Lung microvascular endothelial cell (primary cell): ENCODE measurements at regions not wholly inside any gene's neighbourhood (a gene's known extent, or its start where the extent isn't known, plus 50 kb on each side); places are given as distances from the start of the nearest gene placed in this dataset.
"Not testable (repeated sequence)": the region's sequence is repeated elsewhere in the genome, so short reads cannot be mapped to it uniquely, and the experiment has no call there.

Source experiments
- DNase-seq, 2 donors: peaks; one replicate each; pipeline versions ENCODE4 v3.0.0 to v3.0.0-alpha.2; 2010; ENCODE audit warnings: low read depth in 2 of 2

DNA sequence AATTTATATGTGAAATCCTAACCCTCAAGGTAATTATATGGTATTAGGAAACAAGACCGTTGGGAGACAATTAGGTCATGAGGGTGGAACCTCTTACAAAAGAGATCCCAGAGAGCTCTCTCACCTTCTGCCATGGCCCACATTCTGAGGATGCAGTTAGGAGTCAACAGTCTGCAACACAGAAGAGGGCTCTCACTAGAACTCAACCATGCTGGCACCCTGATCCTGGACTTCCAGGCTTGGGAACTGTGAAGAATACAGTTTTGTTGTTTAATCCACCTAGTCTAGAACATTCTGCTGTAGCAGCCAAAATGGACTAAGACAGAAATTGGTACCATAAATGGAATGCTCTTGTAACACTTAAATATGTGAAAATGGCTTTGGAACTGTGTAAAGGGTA lies 278.8 kb upstream of the GALNTL6 start:
- no peak for DNase-seq

DNA sequence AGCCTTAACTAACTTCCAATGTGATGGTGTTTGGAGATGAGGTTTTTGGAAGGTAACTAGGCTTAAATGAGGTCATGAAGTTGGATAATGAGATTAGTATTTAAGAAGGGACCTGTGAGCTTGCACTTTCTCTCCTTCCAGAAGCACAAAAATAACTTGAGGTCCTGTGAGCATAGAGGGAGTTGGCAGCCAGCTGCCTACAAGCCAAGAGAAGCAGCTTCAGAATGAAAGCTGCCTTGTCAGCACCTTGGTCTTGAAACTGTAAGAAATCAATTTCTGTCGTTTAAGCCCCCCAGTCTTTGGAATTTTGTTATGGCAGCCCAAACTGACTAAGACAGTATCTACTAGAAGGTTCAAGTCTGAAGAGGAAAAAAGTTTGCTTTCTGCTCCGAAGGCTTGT lies 280.2 kb upstream of the GALNTL6 start:
- no peak for DNase-seq

DNA sequence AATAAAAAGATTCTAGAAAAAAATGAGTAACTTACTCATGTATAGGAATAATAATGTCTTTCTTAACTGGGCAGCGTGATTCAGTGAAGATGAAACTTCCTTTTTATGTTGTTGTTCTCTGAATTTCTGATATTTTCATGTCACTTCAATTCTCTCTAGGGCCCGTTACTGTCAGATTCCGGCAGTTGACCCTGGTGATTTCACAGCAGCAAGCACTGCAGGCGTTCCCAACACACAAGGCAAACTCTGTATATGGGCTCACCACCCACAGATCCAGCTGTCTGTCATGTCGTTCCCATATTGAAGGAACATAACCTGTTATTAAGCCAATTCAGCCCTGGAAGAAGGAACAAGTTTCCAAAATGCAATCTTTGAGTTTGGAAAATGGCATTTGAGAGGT lies 288.3 kb upstream of the GALNTL6 start:
- DNase-seq, result no peak

DNA sequence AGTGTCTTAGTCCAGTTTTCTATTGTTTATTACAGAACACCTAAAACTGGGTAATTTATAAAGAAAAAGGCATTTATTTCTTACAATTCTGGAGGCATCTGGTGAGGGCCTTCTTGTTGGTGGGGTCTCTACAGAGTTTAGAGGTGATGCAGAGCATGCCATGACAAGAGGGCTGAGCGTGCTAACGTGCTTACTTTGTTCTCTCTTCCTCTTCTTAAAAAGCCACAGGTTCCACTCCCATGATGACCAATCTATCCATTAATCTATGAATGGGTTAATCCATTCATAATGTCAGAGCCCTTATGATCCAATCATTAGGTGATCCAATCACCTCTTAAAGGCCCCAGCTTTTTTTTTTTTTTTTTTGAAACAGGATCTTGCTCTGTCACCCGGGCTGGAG lies 291.5 kb upstream of the GALNTL6 start:
- DNase-seq, result no peak

DNA sequence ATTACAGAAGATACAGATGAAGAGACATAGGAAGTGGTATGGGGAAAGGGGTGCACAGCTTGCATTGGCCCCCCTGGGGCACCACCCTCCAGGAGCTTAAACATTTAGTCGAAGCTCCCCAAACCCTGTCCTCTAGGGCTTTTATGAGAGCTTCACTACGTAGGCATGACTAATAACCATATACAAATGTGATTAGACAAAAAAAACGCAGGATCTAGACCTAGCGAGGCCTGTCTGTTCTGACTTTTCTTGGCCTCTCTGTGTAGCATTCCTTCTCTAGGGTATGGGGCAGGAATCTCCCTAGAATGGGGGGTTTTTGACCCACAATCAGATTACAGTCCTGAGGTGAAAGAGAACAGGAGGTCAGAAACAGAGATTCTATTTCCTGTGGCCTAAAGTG lies 293.7 kb upstream of the GALNTL6 start:
- no peak for DNase-seq

DNA sequence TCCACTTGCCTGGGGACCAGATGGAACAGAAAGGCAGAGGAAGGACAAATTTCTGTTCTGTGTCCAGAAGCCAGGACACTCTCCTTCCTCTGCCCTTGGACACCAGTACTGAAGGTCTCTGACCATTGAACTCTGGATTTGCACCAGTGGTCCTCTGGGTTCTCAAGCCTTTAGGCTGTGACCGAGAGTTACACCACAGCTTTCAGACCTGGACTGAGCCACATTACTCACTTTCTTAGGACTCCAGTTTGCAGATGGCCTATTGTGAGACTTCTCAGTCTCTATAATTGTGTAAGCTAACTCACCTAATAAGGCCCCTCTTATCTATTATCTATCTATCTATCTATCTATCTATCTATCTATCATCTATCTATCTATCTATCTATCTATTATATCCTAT lies 295.3 kb upstream of the GALNTL6 start:
- DNase-seq, result no peak

DNA sequence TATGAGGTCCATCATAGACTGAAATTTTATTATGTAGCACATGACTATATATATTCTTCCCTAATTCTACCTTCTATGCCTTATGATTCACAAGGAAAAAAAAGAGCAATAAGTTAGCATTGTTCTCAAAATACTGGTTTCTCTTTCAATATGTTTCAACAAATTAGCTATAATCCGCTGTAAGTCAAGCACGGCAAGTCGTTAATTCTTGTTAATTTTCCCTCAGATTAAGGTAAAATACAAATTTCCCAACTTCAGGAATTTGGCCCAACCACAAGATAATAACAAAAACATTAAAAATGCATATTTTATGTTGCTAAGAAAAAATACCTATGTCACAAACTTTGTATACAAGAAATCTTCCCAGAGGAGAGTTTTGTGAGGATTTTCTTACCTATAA lies 296.5 kb upstream of the GALNTL6 start:
- DNase-seq, result no peak

DNA sequence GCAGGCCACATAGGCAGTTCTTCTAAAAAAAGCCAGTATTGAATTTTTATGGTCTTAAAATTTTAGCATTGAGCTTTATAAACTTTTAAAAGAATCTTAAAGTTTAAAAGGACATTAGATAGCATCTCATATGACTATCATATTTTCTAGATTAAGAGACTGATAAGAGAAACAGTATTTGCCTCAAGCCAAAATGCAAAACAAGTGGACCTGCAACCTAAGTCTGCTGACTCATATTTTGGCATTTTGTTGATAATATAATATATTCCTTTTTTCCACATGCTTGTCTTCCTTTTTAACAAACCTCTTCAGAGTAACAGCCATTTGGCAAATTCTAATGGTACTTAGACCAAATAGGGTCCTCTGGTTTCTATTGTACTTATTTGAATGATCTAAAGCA lies 328.5 kb upstream of the GALNTL6 start:
- DNase-seq, result no peak

DNA sequence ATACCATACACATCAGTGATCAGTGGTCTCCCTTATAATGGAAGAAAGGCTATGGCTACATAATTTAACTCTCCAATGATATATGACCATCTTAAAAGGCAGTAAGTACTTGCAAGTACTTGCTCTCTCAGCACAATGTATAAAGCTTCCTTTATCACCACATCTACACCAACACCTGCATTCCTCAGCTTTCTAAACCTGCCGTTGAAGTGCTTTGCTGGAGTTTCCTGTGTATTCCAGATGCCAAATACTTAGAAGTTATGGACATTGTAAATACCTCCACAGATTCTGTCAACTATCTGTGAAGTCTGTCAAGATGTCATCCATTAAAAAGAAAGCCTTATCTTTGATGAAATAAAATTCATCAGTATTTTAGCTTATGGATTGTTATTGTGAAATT lies 335.0 kb upstream of the GALNTL6 start:
- DNase-seq, result no peak

DNA sequence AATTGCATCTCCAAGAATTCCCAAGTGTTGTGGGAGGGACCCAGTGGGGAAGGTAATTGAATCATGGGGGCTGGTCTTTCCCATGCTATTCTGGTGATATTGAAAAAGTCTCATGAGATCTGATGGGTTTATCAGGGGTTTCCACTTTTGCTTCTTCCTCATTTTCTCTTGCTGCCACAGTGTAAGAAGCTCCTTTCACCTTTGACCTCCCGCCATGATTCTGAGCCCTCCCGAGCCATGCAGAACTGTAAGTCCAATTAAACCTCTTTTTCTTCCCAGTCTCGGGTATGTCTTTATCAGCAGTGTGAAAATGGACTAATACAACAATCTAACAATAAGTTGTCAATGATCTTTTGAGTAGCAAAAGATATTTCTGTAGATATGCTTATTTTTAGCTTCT lies 338.1 kb upstream of the GALNTL6 start:
- not testable (repeated sequence) for DNase-seq

DNA sequence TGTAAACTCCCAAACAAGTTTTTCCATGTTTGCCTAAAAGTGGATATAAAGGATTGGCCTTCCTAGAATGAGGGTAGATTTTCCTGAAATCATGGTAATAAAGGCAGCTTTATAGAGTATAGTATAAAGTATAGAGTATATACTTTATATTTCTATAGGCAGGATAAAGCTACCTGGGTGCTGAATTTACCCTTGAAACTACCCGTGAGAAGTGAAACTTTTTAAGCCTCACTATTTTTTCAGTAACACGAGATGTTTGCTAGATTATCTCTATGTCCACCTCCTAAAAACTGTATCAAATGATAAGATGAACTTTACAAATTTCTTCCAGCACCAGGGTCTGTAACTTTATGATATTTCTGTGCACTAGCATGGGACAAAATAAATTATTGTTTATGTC lies 340.0 kb upstream of the GALNTL6 start:
- DNase-seq, result no peak

DNA sequence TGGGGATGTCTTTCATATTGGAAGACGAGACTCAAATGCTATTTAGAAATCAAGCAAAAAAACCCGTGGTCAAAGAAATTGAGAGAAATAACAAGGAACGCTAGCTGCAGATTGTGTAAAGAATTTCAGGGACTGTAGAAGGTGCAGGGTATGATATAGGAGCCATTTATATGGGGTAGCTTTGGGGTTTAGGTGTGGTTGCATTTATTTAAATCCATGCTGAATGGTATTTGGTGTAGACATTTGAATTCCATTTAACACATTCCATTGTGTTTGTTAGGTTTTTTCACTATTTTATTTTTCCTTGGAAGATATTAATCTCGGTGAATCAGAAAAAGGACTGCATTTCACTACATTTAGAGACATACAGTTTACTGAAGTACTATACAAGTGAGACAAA lies 341.0 kb upstream of the GALNTL6 start:
- no peak for DNase-seq

DNA sequence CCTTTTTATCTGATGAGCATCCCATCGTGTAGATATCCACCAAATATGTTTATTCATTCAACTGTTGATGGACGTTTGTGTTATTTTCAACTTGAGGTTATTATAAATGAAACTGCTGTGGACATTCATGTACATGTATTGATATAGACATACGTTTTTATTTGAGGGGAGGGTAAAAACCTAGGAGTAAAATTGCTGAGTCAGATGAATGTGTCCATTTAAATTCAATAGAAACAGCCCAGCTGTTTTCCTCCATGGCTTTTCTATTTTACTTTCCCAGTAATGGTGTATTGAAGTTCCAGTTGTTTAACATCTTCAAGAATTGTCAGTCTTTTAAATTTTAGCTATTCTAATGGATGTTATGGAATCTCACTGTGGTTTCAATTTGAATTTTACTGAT lies 348.7 kb upstream of the GALNTL6 start:
- no peak for DNase-seq

DNA sequence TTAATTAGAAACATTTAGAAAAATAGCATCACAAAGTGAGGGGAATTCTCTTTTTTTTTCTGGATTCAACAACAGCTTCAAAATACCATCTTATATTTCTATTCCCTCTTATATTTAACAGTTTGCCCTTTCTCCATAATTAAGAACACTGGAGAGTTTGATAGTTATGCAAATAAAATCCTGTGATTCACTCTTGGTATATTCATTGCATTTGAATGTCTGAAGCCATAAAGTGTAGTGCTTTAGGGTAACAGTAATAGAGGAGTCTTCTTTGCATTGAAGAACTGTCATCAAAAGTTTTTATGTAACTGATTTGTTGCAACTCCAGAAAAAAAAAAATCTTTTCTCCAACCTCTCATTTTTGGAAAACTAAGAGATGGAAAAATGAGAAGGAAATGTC lies 352.0 kb upstream of the GALNTL6 start:
- DNase-seq, result no peak

DNA sequence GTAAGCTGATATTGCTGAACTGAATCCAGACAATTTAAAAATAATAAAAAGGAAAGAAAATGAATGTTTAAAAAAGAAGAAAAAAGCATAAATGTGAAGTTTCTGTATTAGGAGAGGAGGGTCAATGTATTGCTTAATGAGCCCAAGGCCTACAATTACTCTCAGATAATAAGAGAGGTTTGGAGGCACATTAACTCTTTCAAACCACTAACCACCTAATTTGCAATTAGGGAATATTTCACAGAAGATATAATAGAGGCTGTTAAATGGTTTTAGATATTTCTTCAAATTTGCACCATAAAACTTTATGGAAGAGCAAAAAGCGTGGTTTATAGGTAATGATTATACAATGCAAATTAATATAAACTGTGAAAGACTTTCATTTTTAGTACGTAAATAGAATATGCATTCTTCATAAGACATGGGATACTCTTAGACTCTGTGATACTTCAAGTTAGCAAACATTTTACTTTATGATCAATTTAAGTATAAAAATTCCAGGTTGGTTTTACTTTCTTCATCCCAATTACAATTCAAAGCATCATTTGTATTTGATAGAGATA lies 364.2 kb upstream of the GALNTL6 start:
- no peak for DNase-seq

DNA sequence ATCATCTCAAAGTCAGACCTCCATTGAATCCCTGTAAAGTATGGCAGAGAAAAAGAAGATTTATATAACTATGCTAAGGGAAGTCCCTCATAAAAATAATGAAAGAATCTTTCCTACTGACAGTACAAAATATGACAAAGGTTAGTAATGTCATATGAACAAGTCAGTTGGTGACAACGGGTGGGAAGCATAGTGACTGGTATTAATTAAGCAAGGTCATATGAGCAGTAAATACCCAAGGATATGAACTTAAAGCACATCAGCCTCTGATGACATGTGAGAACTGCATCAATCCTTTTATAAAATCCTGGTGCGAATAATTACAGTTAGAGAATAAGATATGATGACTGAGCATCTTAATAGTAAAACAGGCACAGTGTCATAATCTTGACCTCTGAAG lies 364.8 kb upstream of the GALNTL6 start:
- DNase-seq, result no peak

DNA sequence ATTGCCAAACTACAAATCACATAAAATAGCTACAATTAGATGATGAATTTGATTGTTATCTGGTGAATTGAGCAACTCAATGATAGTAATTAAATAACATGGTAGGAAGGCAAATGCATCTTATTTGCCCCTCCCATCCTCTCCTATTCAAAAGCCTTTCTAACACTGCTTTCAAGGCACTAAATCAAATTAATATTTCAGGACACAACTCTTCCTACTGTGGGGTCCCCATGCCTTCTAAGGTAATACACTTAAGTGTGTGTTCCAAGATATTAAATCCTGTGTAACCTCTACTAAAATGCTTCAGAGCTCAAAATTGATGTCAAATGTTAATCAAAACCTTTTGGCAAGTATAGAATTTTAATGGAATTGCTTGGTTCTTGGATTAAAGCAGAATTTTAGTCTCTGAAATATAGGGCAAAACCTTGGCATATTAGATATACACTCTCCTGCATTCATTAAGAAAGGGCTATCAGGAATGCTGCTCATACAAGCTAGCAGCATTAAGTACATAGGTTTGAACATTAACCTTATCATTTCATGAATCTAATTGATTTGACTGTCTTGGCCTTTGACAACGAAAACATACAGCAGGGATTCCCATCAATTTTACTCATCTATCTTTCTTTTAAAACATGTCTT lies 371.8 kb upstream of the GALNTL6 start:
- DNase-seq, result no peak

DNA sequence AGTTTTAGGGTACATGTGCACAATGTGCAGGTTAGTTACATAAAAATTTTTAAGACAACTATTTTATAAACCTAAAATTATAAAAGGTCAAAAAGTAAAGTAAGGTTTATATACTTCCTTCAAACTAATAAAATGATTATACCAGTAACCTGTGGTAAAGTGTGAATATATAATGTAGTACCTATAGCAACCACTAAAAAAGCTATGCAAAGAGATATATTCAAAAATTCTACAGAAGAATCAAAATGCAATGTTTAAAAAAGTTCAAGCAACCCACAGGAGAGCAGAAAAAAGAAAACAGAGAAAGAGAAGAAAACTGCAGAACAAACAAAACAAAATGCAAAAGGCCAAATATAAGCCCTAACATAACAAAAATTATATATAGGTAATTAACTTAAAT lies 379.5 kb upstream of the GALNTL6 start:
- no peak for DNase-seq

DNA sequence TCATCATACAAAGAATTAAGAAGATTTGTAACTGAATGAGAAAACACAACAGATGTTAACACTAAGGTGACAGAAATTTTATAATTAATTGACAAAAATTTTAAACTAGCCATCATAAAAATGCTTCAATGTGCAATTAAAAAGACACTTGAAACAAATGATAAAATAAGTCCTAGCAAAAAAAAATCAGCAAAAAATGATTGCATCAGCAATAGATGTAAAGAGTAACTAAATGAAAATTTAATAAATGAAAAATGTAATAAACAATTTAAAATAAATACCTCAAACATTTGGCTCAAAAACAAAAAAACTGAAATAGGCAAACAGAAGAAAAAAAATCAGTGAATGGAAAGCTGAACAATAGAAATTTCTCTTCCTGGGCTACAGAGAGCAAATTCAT lies 380.7 kb upstream of the GALNTL6 start:
- DNase-seq, result no peak

DNA sequence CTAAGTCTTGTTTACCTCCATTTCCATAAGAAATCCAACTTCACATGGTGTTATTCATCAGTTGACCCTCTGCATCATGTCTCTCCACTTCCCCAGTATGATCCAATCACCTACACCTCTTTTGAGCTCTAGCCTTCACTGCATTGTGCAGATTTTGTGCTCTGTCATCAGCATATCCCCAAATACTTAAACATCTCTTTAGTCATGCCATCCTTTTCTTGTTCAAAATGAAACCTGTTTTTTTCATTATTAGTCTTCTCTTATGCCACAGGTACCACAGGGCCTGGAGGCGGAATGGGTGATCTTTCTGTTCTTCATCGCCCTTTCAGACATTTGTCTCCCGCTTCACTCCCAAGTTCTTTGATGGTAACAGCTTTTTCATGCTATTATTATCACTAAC lies 382.7 kb upstream of the GALNTL6 start:
- DNase-seq, result no peak

DNA sequence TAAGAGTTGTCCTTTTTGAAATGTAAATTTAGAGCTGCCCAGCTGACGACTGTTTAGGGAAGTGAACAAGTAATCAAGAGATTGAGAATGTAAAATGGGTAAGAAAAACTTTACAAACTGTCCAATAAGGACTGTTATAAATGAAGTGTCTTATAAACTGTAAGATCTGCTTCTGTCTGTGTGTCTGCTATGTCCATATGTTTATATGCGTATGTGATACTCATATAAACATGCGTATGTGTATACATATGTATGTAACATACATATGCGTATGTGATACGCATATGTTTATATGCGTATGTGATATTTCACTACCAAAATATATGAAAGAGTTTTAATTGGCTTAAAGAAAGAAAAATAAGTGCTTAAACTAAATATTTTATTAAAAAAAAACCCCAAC lies 416.0 kb upstream of the GALNTL6 start:
- DNase-seq, result no peak

DNA sequence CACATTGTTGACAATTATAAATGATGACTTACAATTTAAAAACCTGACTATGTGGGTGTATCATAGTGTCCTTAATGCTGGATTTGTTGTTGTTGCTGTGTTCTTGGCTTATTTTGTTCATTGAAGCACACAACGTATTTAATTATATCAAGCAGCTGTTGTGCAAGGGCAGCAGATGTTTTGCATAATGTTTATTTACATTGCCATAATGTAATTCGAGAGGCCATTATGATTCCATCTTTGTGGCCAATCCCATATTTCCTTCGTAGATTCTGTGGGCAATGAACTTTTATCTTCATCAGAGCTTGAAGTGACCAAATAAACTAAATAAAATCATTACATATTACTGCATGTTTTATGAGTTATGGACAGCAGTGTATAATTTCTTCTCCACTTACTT lies 422.6 kb upstream of the GALNTL6 start:
- DNase-seq, result no peak

DNA sequence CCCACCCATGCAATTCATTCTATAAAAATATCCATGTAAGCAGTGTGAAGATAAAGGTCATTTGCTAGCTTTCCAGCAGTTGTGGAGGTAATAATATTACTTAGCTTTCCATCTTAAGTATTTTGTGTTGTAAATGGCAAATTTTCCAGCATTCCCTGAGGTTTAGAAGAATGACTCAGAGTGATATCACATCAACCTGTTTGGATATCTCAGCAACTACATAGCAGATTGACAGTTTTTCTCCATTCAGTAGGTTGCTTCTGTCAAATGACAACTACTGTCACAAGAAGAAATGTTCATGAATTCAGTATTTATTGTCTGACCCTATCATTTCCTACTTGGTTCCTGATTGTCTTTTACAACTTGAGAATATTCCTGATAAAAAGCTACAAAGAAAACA lies 434.9 kb upstream of the GALNTL6 start:
- no peak for DNase-seq

DNA sequence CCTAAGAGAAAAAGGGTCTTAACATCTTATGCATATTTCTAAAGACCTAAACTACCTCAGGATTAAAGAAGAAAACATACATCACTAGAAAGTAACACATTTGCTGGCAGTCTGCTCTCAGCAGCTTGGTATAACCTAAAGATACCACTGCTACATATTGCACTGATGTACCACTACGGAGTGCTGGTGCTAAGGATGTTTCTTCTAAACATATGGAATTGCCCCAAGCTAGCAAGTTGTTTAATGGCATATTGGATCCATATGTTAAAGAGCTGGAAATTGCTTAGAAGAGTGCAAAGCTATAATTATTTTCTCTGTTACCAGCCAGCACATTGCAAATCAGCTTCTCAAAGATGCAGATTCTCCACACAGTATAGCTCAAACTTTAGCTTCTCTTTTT lies 436.5 kb upstream of the GALNTL6 start:
- DNase-seq, result no peak
